Brain microvascular endothelial cell (primary cell): ENCODE measurements at regions not wholly inside any gene's neighbourhood (a gene's known extent, or its start where the extent isn't known, plus 50 kb on each side); places are given as distances from the start of the nearest gene placed in this dataset.

Experiments used
- DNase-seq: peaks from one replicate; pipeline ENCODE4 v3.0.0-alpha.2; 2020
- H3K27ac ChIP-seq: fragments of 250-450 bp; sonication (Bioruptor Pico); 2 replicates; pipeline ENCODE4 v1.5.1; 2020; ENCODE audit warnings: mild to moderate bottlenecking, moderate library complexity
- H3K27me3 ChIP-seq: fragments of 250-450 bp; sonication (Bioruptor Pico); replicated peaks from 2 replicates; pipeline ENCODE4 v1.5.1; 2020; ENCODE audit warnings: mild to moderate bottlenecking
- H3K36me3 ChIP-seq: fragments of 250-450 bp; sonication (Bioruptor Pico); replicated peaks from 2 replicates; pipeline ENCODE4 v1.5.1; 2020; ENCODE audit warnings: mild to moderate bottlenecking
- H3K4me3 ChIP-seq: 2 replicates; pipeline ENCODE4 v1.5.1; 2011; ENCODE audit warnings: low read depth, mild to moderate bottlenecking, control low read depth, low read length, moderate library complexity
- CTCF ChIP-seq: IDR thresholded peaks from 2 replicates; pipeline ENCODE4 v1.5.1; 2011; ENCODE audit warnings: low read depth, mild to moderate bottlenecking, moderate library complexity, low read length, control low read depth, inconsistent platforms; ENCODE audit errors: missing control alignments
- in situ Hi-C: cut with HindIII; loops from 2 replicates; pipeline ENCODE4 v1.10.0; 2017; ENCODE audit warnings: low sequenced_read_pairs, low pct_ligation_motif_present

DNA sequence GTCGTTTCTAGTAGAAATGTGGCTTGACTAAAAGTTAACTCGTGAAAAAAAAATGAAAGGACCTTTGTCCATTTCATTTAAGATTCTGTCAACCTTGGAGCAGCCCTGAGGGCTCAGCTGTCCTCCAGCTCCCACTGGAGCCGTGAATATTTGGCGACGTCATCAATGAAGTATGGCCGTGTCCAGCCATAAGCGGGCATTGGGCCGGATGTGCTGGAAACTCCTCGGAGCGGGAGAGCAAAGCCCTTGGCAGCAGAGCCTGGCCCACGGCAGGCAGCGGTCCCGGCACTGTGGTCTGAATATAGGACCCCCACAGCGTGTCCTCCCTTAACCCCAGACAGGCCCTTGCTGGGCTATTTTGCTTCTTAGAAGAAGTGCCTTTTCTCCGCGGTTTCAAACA lies 50.0 kb downstream of the JAKMIP3 start:
- DNase-seq: peak; percentile 5
- H3K4me3 ChIP-seq: no peak overlapping the region
- in situ Hi-C loops: no loop called here

DNA sequence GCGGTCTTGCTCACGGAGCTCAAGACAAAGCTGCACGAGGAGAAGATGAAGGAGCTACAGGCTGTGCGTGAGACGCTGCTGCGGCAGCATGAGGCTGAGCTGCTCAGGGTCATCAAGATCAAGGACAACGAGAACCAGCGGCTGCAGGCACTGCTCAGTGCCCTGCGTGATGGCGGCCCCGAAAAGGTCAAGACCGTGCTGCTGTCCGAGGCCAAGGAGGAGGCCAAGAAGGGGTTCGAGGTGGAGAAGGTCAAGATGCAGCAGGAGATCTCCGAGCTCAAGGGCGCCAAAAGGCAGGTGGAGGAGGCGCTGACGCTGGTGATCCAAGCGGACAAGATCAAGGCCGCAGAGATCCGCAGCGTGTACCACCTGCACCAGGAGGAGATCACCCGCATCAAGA lies 51.4 kb downstream of the JAKMIP3 start:
- TF ChIP-seq CTCF: no peak
- DNase-seq: no peak
- no peak overlapping the region for H3K4me3 ChIP-seq
- in situ Hi-C loops: no loop called here
- H3K36me3 ChIP-seq: no peaks in the 10 kb centered on the region
- H3K27ac ChIP-seq: no peak overlapping the region
- H3K27me3 ChIP-seq: no peaks in the 10 kb centered on the region

More for the DNA sequence above, 50.0 kb downstream of the JAKMIP3 start:
- Histone ChIP-seq H3K36me3 (no peaks in the 10 kb centered on the region), H3K27me3 (no peaks in the 10 kb centered on the region), H3K27ac (no peak overlapping the region)
- TF ChIP-seq CTCF: no peak

DNA sequence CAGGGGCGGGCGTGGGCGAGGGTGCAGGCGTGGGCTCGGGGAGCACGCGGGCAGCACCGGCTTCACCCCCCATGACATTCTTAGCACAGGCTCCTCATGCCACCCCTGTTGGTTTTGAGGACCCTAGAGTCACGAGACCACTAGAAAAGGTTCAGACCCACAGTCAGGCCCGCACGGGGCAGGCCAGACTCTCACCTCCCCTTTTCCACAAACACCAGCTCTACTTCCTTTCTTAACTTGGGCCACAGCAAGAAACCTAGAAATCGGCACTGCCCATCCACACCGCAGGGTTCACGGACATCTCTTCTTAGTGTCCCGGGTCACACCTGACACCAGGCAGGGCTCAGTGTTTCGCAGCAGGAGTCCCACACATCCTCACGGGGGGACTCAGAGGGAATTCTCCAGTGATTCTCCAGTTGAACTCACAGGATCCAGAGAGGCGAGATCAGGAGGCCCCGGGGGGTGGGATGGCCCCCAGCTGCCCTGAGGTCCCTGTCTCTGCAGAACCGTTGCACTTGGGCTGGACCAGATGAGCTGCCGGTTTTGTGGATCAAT lies 52.0 kb downstream of the JAKMIP3 start:
- H3K27ac ChIP-seq: no peak overlapping the region
- H3K36me3 ChIP-seq: no peaks in the 10 kb centered on the region
- no peak overlapping the region for H3K4me3 ChIP-seq
- in situ Hi-C loops: no loop called here
- no peak for TF ChIP-seq CTCF
- no peaks in the 10 kb centered on the region for H3K27me3 ChIP-seq
- DNase-seq: no peak

GRCh38 chr10:132118366-132118765 lies 52.6 kb downstream of the JAKMIP3 start:
- H3K27ac ChIP-seq: no peak overlapping the region
- H3K27me3 ChIP-seq: no peaks in the 10 kb centered on the region
- no peak for TF ChIP-seq CTCF
- in situ Hi-C loops: no loop called here
- H3K4me3 ChIP-seq: no peak overlapping the region
- no peaks in the 10 kb centered on the region for H3K36me3 ChIP-seq
- DNase-seq: no peak

- Histone ChIP-seq H3K4me3 (no peak overlapping the region), H3K27ac (no peak overlapping the region), H3K27me3 (no peaks in the 10 kb centered on the region), H3K36me3 (no peaks in the 10 kb centered on the region)
- no peak for DNase-seq
- TF ChIP-seq CTCF: no peak
- in situ Hi-C loops: no loop called here
These were observed 54.5 kb downstream of the JAKMIP3 start for GRCh38 chr10:132120200-132120599.
